Kidney (tissue), 13 donors: ENCODE measurements at regions not wholly inside any gene's neighbourhood (a gene's known extent, or its start where the extent isn't known, plus 50 kb on each side); places are given as distances from the start of the nearest gene placed in this dataset.
A peak's percentile ranks its signal among the peaks of the same experiment; 100 is the strongest.

Experiments
- DNase-seq, 5 donors: peaks; one replicate each; pipeline ENCODE4 v3.0.0-alpha.2; 2013 to 2020
- FAIRE-seq: peaks from 2 replicates; lab custom pipeline; 2012; peaks lifted over from hg19 to GRCh38; lab: Jason Lieb, UNC
- H3K27ac ChIP-seq, 2 donors: one replicate each; pipeline ENCODE4 v1.7.0; 2013; ENCODE audit warnings: low read depth in 2 of 2, low read length in 2 of 2, inconsistent platforms in 1 of 2
- H3K27me3 ChIP-seq: one replicate; pipeline ENCODE4 v1.7.1; 2013; ENCODE audit warnings: low read length, inconsistent platforms; ENCODE audit not compliant: control insufficient read depth, insufficient read depth
- H3K36me3 ChIP-seq, 3 donors: one replicate each; pipeline versions ENCODE4 v1.7.0 to v1.7.1; 2013; ENCODE audit warnings: low read length in 3 of 3, control low read depth in 1 of 3, inconsistent platforms in 1 of 3; ENCODE audit not compliant: insufficient read depth in 3 of 3, control insufficient read depth in 2 of 3
- H3K4me1 ChIP-seq, 3 donors: one replicate each; pipeline versions ENCODE4 v1.7.0 to v1.7.1; 2013; ENCODE audit warnings: low read length in 3 of 3, inconsistent platforms in 1 of 3, low read depth in 1 of 3; ENCODE audit not compliant: control insufficient read depth in 2 of 3, insufficient read depth in 2 of 3
- H3K4me3 ChIP-seq, 3 donors: one replicate each; pipeline versions ENCODE4 v1.7.0 to v1.8.1; 2013; ENCODE audit warnings: low read length in 3 of 3, control low read depth in 1 of 3, inconsistent platforms in 1 of 3
- H3K9ac ChIP-seq, 3 donors: one replicate each; pipeline versions ENCODE4 v1.7.0 to v1.7.1; 2013; ENCODE audit warnings: low read length in 3 of 3, control low read depth in 1 of 3, inconsistent platforms in 1 of 3
- H3K9me3 ChIP-seq, 3 donors: one replicate each; pipeline versions ENCODE4 v1.7.0 to v1.7.1; 2013; ENCODE audit warnings: low read length in 3 of 3, control low read depth in 1 of 3, inconsistent platforms in 1 of 3; ENCODE audit not compliant: control insufficient read depth in 2 of 3, insufficient read depth in 1 of 3
- intact Hi-C: fragments of 100-400 bp; cut with DNase I; formaldehyde crosslinking; loops from one replicate; pipeline ENCODE4 v1.11.1; 2022
- TF ChIP-seq, protein P1 (sequence below): IDR thresholded peaks from 3 replicates; pipeline ENCODE4 v1.5.1; 2012; ENCODE audit warnings: mild to moderate bottlenecking, moderate library complexity, borderline replicate concordance; ENCODE audit not compliant: insufficient read depth; ENCODE audit errors: extremely low read depth
- donor health status: control.
- donor health status: control.
- donor health status: control.
- donor health status: control.
- donor health status: control.
- donor health status: DM: yes; HTN: yes; CAD: no.
- donor health status: Normal renal cell carcinoma (clear cell type).

GRCh38 chr5:167294882-167295680, 996.4 kb upstream of the WWC1 start:
- FAIRE-seq: no peak
- intact Hi-C loops: no loop called here

DNA sequence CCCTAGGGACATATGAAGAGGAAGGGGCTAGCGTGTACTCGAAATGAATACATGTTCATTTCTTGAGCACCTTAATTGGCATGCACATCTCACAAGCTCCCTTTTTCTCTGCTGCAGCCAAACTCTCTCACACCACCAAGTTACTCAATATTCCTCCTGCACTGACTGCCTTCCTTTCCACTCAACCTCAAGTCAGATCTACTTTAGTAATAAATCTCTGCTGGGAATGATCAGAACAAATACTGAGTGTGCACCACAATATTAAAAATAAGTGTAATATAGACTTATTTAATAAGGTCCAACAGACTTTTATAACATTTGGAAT, 995.8 kb upstream of the WWC1 start:
- Histone ChIP-seq H3K9ac (no peak overlapping the region), H3K4me1 (no peaks in the 10 kb centered on the region), H3K27ac (no peak overlapping the region), H3K36me3 (no peaks in the 10 kb centered on the region), H3K4me3 (no peak overlapping the region), H3K27me3 (no peaks in the 10 kb centered on the region), H3K9me3 (no peaks in the 10 kb centered on the region)
- intact Hi-C loops: no loop called here
- TF ChIP-seq, protein P1, sequence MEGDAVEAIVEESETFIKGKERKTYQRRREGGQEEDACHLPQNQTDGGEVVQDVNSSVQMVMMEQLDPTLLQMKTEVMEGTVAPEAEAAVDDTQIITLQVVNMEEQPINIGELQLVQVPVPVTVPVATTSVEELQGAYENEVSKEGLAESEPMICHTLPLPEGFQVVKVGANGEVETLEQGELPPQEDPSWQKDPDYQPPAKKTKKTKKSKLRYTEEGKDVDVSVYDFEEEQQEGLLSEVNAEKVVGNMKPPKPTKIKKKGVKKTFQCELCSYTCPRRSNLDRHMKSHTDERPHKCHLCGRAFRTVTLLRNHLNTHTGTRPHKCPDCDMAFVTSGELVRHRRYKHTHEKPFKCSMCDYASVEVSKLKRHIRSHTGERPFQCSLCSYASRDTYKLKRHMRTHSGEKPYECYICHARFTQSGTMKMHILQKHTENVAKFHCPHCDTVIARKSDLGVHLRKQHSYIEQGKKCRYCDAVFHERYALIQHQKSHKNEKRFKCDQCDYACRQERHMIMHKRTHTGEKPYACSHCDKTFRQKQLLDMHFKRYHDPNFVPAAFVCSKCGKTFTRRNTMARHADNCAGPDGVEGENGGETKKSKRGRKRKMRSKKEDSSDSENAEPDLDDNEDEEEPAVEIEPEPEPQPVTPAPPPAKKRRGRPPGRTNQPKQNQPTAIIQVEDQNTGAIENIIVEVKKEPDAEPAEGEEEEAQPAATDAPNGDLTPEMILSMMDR: no peak
- DNase-seq (no peak), FAIRE-seq (no peak)

More at GRCh38 chr5:167294882-167295680, 996.4 kb upstream of the WWC1 start:
- H3K27ac ChIP-seq: no peak overlapping the region
- no peak overlapping the region for H3K4me3 ChIP-seq
- H3K4me1 ChIP-seq: no peaks in the 10 kb centered on the region
- no peaks in the 10 kb centered on the region for H3K36me3 ChIP-seq
- H3K9ac ChIP-seq: no peak overlapping the region
- TF ChIP-seq, protein P1: no peak
- DNase-seq: peak in 1 of 5 donors; percentile 48
- H3K9me3 ChIP-seq: no peaks in the 10 kb centered on the region
- no peaks in the 10 kb centered on the region for H3K27me3 ChIP-seq

DNA sequence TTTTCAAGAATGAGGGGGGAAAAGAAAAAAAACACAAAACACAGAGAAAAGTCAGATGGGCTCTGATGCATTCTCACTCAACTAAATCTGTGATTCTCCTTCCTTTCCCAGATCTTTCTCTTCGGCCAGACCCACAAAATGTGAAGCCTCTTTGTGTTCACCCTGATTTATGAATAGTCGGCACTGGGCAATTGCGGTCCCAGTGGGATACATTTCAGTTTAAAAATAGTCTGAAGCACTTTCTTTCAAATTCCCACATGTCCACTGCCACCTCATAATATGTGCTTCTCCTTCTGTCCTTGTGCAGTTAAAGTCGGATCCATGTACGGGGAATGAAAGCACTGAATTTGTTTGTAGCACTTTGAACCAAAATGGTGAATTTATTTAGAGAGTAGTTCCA, 995.4 kb upstream of the WWC1 start:
- H3K9me3 ChIP-seq: no peaks in the 10 kb centered on the region
- no peak overlapping the region for H3K9ac ChIP-seq
- TF ChIP-seq, protein P1: no peak
- no peaks in the 10 kb centered on the region for H3K27me3 ChIP-seq
- H3K4me1 ChIP-seq: no peaks in the 10 kb centered on the region
- H3K27ac ChIP-seq: no peak overlapping the region
- H3K4me3 ChIP-seq: no peak overlapping the region
- DNase-seq: peak in 2 of 5 donors; percentile 15 to 19
- FAIRE-seq: no peak
- intact Hi-C loops: no loop called here
- H3K36me3 ChIP-seq: no peaks in the 10 kb centered on the region
